WTC11 (cell line): ENCODE measurements at regions not wholly inside any gene's neighbourhood (a gene's known extent, or its start where the extent isn't known, plus 50 kb on each side); places are given as distances from the start of the nearest gene placed in this dataset.

Experiments used
- ATAC-seq: fragments of 200-7000 bp; cut with Tn5 transposase; 2 replicates; pipeline ENCODE4 v1.10.0; 2021; ENCODE audit warnings: mild to moderate bottlenecking, moderate library complexity
- CTCF ChIA-PET: fragments of 300-600 bp; sonication (Branson Sonifier 250); formaldehyde crosslinking; loops from one replicate; lab custom pipeline; 2021; ENCODE audit warnings: antibody characterized with exemption; lab: Charles Lee
- POLR2A ChIA-PET: fragments of 350-600 bp; sonication (Branson Sonifier 250); formaldehyde crosslinking; loops from one replicate; lab custom pipeline; 2021; ENCODE audit warnings: antibody characterized with exemption; lab: Charles Lee
- DNase-seq: peaks from one replicate; pipeline ENCODE4 v3.0.0; 2021; ENCODE audit warnings: low spot score
- H3K27ac Mint-ChIP-seq: 2 replicates; pipeline ENCODE4 v1.8.0; 2021; ENCODE audit warnings: mixed read lengths
- H3K27me3 Mint-ChIP-seq: 2 replicates; pipeline ENCODE4 v1.8.0; 2021; ENCODE audit warnings: low read depth, mild to moderate bottlenecking, moderate library complexity, mixed read lengths
- H3K36me3 Mint-ChIP-seq: 2 replicates; pipeline ENCODE4 v1.8.0; 2021; ENCODE audit warnings: mixed read lengths
- H3K4me1 Mint-ChIP-seq: 2 replicates; pipeline ENCODE4 v1.8.0; 2022; ENCODE audit warnings: mixed read lengths
- H3K4me3 Mint-ChIP-seq: 2 replicates; pipeline ENCODE4 v1.8.0; 2021; ENCODE audit warnings: mild to moderate bottlenecking, moderate library complexity, mixed read lengths
- H3K9me3 Mint-ChIP-seq: 2 replicates; pipeline ENCODE4 v1.8.0; 2021; ENCODE audit warnings: mixed read lengths
- ATF1 ChIP-seq: sonication (generic); formaldehyde crosslinking; IDR thresholded peaks from 2 replicates; pipeline ENCODE4 v1.8.1; 2023; ENCODE audit warnings: mild to moderate bottlenecking, moderate library complexity, missing genetic modification reagents
- ATF6 ChIP-seq: sonication (generic); formaldehyde crosslinking; IDR thresholded peaks from 2 replicates; pipeline ENCODE4 v1.8.1; 2023; ENCODE audit warnings: mild to moderate bottlenecking, missing genetic modification reagents
- CBFB ChIP-seq: sonication (generic); formaldehyde crosslinking; IDR thresholded peaks from 2 replicates; pipeline ENCODE4 v1.8.1; 2022; ENCODE audit warnings: mild to moderate bottlenecking, low read depth, missing genetic modification reagents
- CREB1 ChIP-seq: sonication (generic); formaldehyde crosslinking; IDR thresholded peaks from 2 replicates; pipeline ENCODE4 v1.8.0; 2023; ENCODE audit warnings: mild to moderate bottlenecking, missing genetic modification reagents
- FOXJ3 ChIP-seq: sonication (generic); formaldehyde crosslinking; IDR thresholded peaks from 2 replicates; pipeline ENCODE4 v1.9.0; 2021; ENCODE audit warnings: missing genetic modification reagents, mild to moderate bottlenecking, borderline replicate concordance
- GTF2I ChIP-seq: fragments of 250-450 bp; sonication (Bioruptor Pico); conservative IDR thresholded peaks from 2 replicates; pipeline ENCODE4 v1.4.0; 2021; ENCODE audit warnings: mild to moderate bottlenecking
- HMGXB4 ChIP-seq: sonication (generic); formaldehyde crosslinking; IDR thresholded peaks from 2 replicates; pipeline ENCODE4 v1.8.1; 2023; ENCODE audit warnings: mild to moderate bottlenecking, moderate library complexity, missing genetic modification reagents
- JUN ChIP-seq: sonication (generic); formaldehyde crosslinking; IDR thresholded peaks from 2 replicates; pipeline ENCODE4 v1.8.0; 2023; ENCODE audit warnings: mild to moderate bottlenecking, missing genetic modification reagents
- MYBL2 ChIP-seq: sonication (generic); formaldehyde crosslinking; IDR thresholded peaks from 2 replicates; pipeline ENCODE4 v1.8.1; 2023; ENCODE audit warnings: mild to moderate bottlenecking, moderate library complexity, missing genetic modification reagents
- PREB ChIP-seq: sonication (generic); formaldehyde crosslinking; IDR thresholded peaks from 2 replicates; pipeline ENCODE4 v1.8.1; 2022; ENCODE audit warnings: mild to moderate bottlenecking, missing genetic modification reagents, moderate library complexity, borderline replicate concordance
- RORB ChIP-seq: fragments of 250-450 bp; sonication (Bioruptor Pico); IDR thresholded peaks from 2 replicates; pipeline ENCODE4 v1.9.0; 2021; ENCODE audit warnings: mild to moderate bottlenecking
- TCF7 ChIP-seq: sonication (generic); formaldehyde crosslinking; IDR thresholded peaks from 2 replicates; pipeline ENCODE4 v1.8.0; 2022; ENCODE audit warnings: mild to moderate bottlenecking, low read depth, missing genetic modification reagents, moderate library complexity
- TEAD1 ChIP-seq: sonication (generic); formaldehyde crosslinking; IDR thresholded peaks from 2 replicates; pipeline ENCODE4 v1.8.0; 2022; ENCODE audit warnings: mild to moderate bottlenecking, missing genetic modification reagents
- TP53 ChIP-seq: sonication (generic); formaldehyde crosslinking; IDR thresholded peaks from 2 replicates; pipeline ENCODE4 v1.8.1; 2023; ENCODE audit warnings: mild to moderate bottlenecking, missing genetic modification reagents
- USF1 ChIP-seq: sonication (generic); formaldehyde crosslinking; IDR thresholded peaks from 2 replicates; pipeline ENCODE4 v1.8.0; 2022; ENCODE audit warnings: mild to moderate bottlenecking, missing genetic modification reagents
- ZMAT4 ChIP-seq: fragments of 250-450 bp; sonication (Bioruptor Pico); IDR thresholded peaks from 2 replicates; pipeline ENCODE4 v1.9.0; 2021; ENCODE audit warnings: mild to moderate bottlenecking
- ZNF396 ChIP-seq: fragments of 250-450 bp; sonication (Bioruptor Pico); IDR thresholded peaks from 2 replicates; pipeline ENCODE4 v1.8.0; 2021; ENCODE audit warnings: mild to moderate bottlenecking, moderate library complexity, borderline replicate concordance
- ZNF416 ChIP-seq: fragments of 250-450 bp; sonication (Bioruptor Pico); IDR thresholded peaks from 2 replicates; pipeline ENCODE4 v1.9.0; 2021; ENCODE audit warnings: mild to moderate bottlenecking, inconsistent platforms
- ZNF512 ChIP-seq: sonication (generic); formaldehyde crosslinking; IDR thresholded peaks from 2 replicates; pipeline ENCODE4 v1.8.1; 2022; ENCODE audit warnings: missing genetic modification reagents, borderline replicate concordance
- ZNF671 ChIP-seq: fragments of 250-450 bp; sonication (Bioruptor Pico); IDR thresholded peaks from 2 replicates; pipeline ENCODE4 v1.8.0; 2021; ENCODE audit warnings: mild to moderate bottlenecking

- peak; percentile 72 for ATAC-seq
- H3K4me3 Mint-ChIP-seq: no peak overlapping the region
- H3K36me3 Mint-ChIP-seq: no peaks in the 10 kb centered on the region
- ChIA-PET POLR2A (no interaction called here), CTCF (interaction anchor here (1.4 to 2.0 kb wide), 2 partner anchors 14 to 44 kb away, joined by 4 to 5 read pairs; no protein-coding TSS in a partner anchor)
- H3K9me3 Mint-ChIP-seq: no peaks in the 10 kb centered on the region
- TF ChIP-seq TCF7 (CRISPR knock-in tag) (no peak), PREB (no peak), HMGXB4 (CRISPR knock-in tag) (no peak), ZMAT4 (CRISPR knock-in tag) (no peak), FOXJ3 (CRISPR knock-in tag) (no peak), ZNF671 (CRISPR knock-in tag) (no peak), CBFB (no peak)
- peaks cover 50% of the 10 kb centered on the region for H3K4me1 Mint-ChIP-seq
- H3K27me3 Mint-ChIP-seq: no peaks in the 10 kb centered on the region
- H3K27ac Mint-ChIP-seq: peak overlapping the region; percentile 59
- DNase-seq: no peak
Observed at GRCh38 chr9:135295551-135296300, 183.9 kb upstream of the PPP1R26 start.

GRCh38 chr9:135296735-135297455, 182.7 kb upstream of the PPP1R26 start:
- CTCF ChIA-PET: interaction anchor here (0.7 kb wide), 1 partner anchor 707 kb away, joined by 4 read pairs; no protein-coding TSS in a partner anchor
- no peak for ATAC-seq

GRCh38 chr9:135297456-135298075, 182.0 kb upstream of the PPP1R26 start:
- H3K4me1 Mint-ChIP-seq: peaks cover 44% of the 10 kb centered on the region
- no peak for ATAC-seq
- no peak overlapping the region; the same call in 1 of the 2 replicates for H3K27ac Mint-ChIP-seq

More at GRCh38 chr9:135296735-135297455, 182.7 kb upstream of the PPP1R26 start:
- H3K27ac Mint-ChIP-seq: peak overlapping the region; percentile 67; the same call in 1 of the 2 replicates
- H3K9me3 Mint-ChIP-seq: no peaks in the 10 kb centered on the region
- peak; percentile 13 for DNase-seq
- no peaks in the 10 kb centered on the region for H3K36me3 Mint-ChIP-seq
- TF ChIP-seq JUN: no peak
- TF ChIP-seq TCF7 (CRISPR knock-in tag): no peak
- no peak for TF ChIP-seq GTF2I (CRISPR knock-in tag)
- no peak for TF ChIP-seq ATF1 (CRISPR knock-in tag)
- TF ChIP-seq USF1 (CRISPR knock-in tag): no peak
- no peak for TF ChIP-seq MYBL2 (CRISPR knock-in tag)
- TF ChIP-seq ZNF396 (CRISPR knock-in tag): no peak
- no peak for TF ChIP-seq TP53
- no peak for TF ChIP-seq RORB
- TF ChIP-seq CREB1 (CRISPR knock-in tag): no peak
- H3K4me1 Mint-ChIP-seq: peaks cover 44% of the 10 kb centered on the region
- H3K4me3 Mint-ChIP-seq: no peak overlapping the region
- no peaks in the 10 kb centered on the region for H3K27me3 Mint-ChIP-seq
- POLR2A ChIA-PET: interaction anchor here (0.5 kb wide), 1 partner anchor 200 kb away, joined by 4 read pairs; no protein-coding TSS in a partner anchor

More at GRCh38 chr9:135297456-135298075, 182.0 kb upstream of the PPP1R26 start:
- CTCF ChIA-PET: interaction anchor here (0.7 kb wide), 1 partner anchor 708 kb away, joined by 4 read pairs; no protein-coding TSS in a partner anchor
- POLR2A ChIA-PET: no interaction called here
- Mint-ChIP-seq H3K4me3 (no peak overlapping the region), H3K9me3 (no peaks in the 10 kb centered on the region), H3K36me3 (no peaks in the 10 kb centered on the region), H3K27me3 (no peaks in the 10 kb centered on the region)
- TF ChIP-seq ATF6 (CRISPR knock-in tag): no peak
- TF ChIP-seq ZNF416 (CRISPR knock-in tag): no peak
- no peak for TF ChIP-seq ZNF512 (CRISPR knock-in tag)
- TF ChIP-seq TEAD1: no peak
- DNase-seq: peak; percentile 10
